GM23248 (cell line): ENCODE measurements at regions not wholly inside any gene's neighbourhood (a gene's known extent, or its start where the extent isn't known, plus 50 kb on each side); places are given as distances from the start of the nearest gene placed in this dataset.

Source experiments
- EZH2 ChIP-seq: fragments of 200-600 bp; sonication (generic); IDR thresholded peaks from 2 replicates; pipeline ENCODE4 v1.6.1; 2018; ENCODE audit warnings: antibody characterized with exemption, mild to moderate bottlenecking; ENCODE audit not compliant: insufficient read depth, poor library complexity, severe bottlenecking
- EZH2phosphoT487 ChIP-seq: fragments of 200-600 bp; sonication (generic); IDR thresholded peaks from 2 replicates; pipeline ENCODE4 v1.6.1; 2018; ENCODE audit warnings: antibody characterized with exemption, moderate library complexity, mild to moderate bottlenecking, low read depth; ENCODE audit not compliant: insufficient read depth

- no peak for TF ChIP-seq EZH2
- TF ChIP-seq EZH2phosphoT487 = no peak
These were observed 147.7 kb upstream of the DST start for GRCh38 chr6:56790414-56790813.
